ENCODE measurements at regions not wholly inside any gene's neighbourhood (a gene's known extent, or its start where the extent isn't known, plus 50 kb on each side); places are given as distances from the start of the nearest gene placed in this dataset.

DNA sequence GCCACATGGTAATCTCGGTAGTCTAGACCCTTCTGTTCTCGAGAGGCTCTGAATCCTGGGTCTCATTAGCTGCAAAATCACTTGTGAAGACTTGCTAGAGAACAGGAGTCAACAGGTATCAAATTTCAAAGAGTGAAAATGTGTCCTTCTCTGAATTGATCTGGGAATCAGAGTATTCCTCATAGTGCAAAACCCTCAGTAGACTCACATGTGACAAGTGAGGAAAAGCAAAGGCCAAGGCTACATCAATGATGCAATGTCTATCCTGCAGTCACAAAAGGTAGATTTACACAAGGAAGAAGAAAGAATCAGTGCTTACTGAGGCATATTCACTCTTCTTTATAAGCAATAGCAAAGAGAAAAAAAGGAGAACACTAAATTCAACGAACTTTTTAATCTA is 1220.0 kb upstream of the GJE1 start:
- TF ChIP-seq CTCF (conservative IDR thresholded peaks at IDR 0.05): no peak
- Histone ChIP-seq H3K9ac (ENCODE audit: extremely low read depth, low read length, poor library complexity, severe bottlenecking) (no peak overlapping the region), H3K4me3 (ENCODE audit: low read length) (no peak overlapping the region), H3K27me3 (ENCODE audit: control insufficient read depth, insufficient read depth, low read length, poor library complexity, severe bottlenecking) (no peaks in the 10 kb centered on the region), H3K27ac (ENCODE audit: low read depth, low read length) (no peak overlapping the region), H3K36me3 (ENCODE audit: control insufficient read depth, insufficient read depth, low read length) (no peaks in the 10 kb centered on the region), H3K9me3 (ENCODE audit: control insufficient read depth, low read length) (peaks cover 8% of the 10 kb centered on the region), H3K4me1 (ENCODE audit: control insufficient read depth, insufficient read depth, low read length) (no peaks in the 10 kb centered on the region)
- H3K4me1 Mint-ChIP-seq: no peaks in the 10 kb centered on the region
- WGBS, 2 experiments (ENCODE audit: insufficient coverage in 1 of 2, insufficient read length in 1 of 2): 89 to 93% methylated on average over 2 to 3 of the region's 3 CpGs
- H3K36me3 Mint-ChIP-seq (ENCODE audit: low read depth): no peaks in the 10 kb centered on the region
- H3K4me3 Mint-ChIP-seq: no peak overlapping the region
- no peak for DNase-seq
- H3K9me3 Mint-ChIP-seq: peaks cover 6% of the 10 kb centered on the region
- no peaks in the 10 kb centered on the region for H3K27me3 Mint-ChIP-seq (ENCODE audit: insufficient read depth)
- H3K27ac Mint-ChIP-seq: no peak overlapping the region

DNA sequence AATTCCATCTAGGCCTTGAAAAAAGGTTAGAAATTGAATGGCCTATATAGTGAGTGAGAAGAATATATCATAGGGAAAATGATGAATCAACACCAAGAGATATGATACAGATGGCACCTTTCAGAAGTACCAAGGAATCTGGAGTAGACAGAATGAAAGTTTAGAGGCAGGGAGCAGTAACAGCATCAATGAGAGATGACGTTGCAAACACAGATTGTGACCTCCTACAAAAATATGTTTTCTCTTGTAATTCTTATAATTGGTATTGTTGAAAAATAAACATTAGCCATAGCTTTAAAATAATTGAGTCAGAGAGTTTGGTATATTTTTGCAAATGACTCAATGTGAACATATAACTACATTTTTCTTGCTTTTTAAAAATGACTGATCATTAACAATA is 1223.1 kb upstream of the GJE1 start:
- 87% methylated on average over 1 of the region's 1 CpG; no CpG with 5 or more reads in 1 of the 2 experiments for WGBS, 2 experiments (ENCODE audit: insufficient coverage in 1 of 2, insufficient read length in 1 of 2)
- TF ChIP-seq CTCF (conservative IDR thresholded peaks at IDR 0.05): no peak
- H3K36me3 ChIP-seq (ENCODE audit: control insufficient read depth, insufficient read depth, low read length): no peaks in the 10 kb centered on the region
- H3K4me3 ChIP-seq (ENCODE audit: low read length): no peak overlapping the region
- no peaks in the 10 kb centered on the region for H3K27me3 Mint-ChIP-seq (ENCODE audit: insufficient read depth)
- no peak overlapping the region for H3K27ac ChIP-seq (ENCODE audit: low read depth, low read length)
- H3K4me1 Mint-ChIP-seq: no peaks in the 10 kb centered on the region
- H3K27me3 ChIP-seq (ENCODE audit: control insufficient read depth, insufficient read depth, low read length, poor library complexity, severe bottlenecking): no peaks in the 10 kb centered on the region
- no peak overlapping the region for H3K9ac ChIP-seq (ENCODE audit: extremely low read depth, low read length, poor library complexity, severe bottlenecking)
- no peak for DNase-seq
- no peak overlapping the region for H3K4me3 Mint-ChIP-seq
- no peak overlapping the region for H3K27ac Mint-ChIP-seq
- peaks cover 7% of the 10 kb centered on the region for H3K9me3 Mint-ChIP-seq
- no peaks in the 10 kb centered on the region for H3K36me3 Mint-ChIP-seq (ENCODE audit: low read depth)
- H3K9me3 ChIP-seq (ENCODE audit: control insufficient read depth, low read length): peaks cover 4% of the 10 kb centered on the region
- no peaks in the 10 kb centered on the region for H3K4me1 ChIP-seq (ENCODE audit: control insufficient read depth, insufficient read depth, low read length)

DNA sequence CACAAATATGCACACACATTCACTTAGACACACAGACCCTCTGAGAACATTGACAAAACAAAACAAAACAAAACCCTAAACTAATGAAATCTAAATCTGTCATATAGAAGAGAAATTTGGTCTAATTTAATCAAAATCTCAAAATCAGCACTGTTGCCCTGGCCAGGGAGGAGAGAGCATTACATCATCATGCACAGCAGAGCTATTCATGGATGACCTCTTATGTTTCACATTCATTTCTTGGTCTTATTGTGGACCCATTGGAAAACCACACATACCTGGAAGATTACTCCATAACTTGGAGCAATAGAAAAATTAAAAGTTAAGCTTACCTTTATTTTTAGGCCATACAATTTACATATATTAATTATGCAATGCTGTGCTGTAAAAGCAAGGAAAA is 1223.6 kb upstream of the GJE1 start:
- no peaks in the 10 kb centered on the region for H3K36me3 ChIP-seq (ENCODE audit: control insufficient read depth, insufficient read depth, low read length)
- no peak for DNase-seq
- H3K9ac ChIP-seq (ENCODE audit: extremely low read depth, low read length, poor library complexity, severe bottlenecking): no peak overlapping the region
- no peak for TF ChIP-seq CTCF (conservative IDR thresholded peaks at IDR 0.05)
- Mint-ChIP-seq H3K4me3 (no peak overlapping the region), H3K4me1 (no peaks in the 10 kb centered on the region), H3K9me3 (peaks cover 7% of the 10 kb centered on the region), H3K36me3 (ENCODE audit: low read depth) (no peaks in the 10 kb centered on the region), H3K27me3 (ENCODE audit: insufficient read depth) (no peaks in the 10 kb centered on the region), H3K27ac (no peak overlapping the region)
- no peaks in the 10 kb centered on the region for H3K27me3 ChIP-seq (ENCODE audit: control insufficient read depth, insufficient read depth, low read length, poor library complexity, severe bottlenecking)
- H3K27ac ChIP-seq (ENCODE audit: low read depth, low read length): no peak overlapping the region
- peaks cover 4% of the 10 kb centered on the region for H3K9me3 ChIP-seq (ENCODE audit: control insufficient read depth, low read length)
- H3K4me3 ChIP-seq (ENCODE audit: low read length): no peak overlapping the region
- no peaks in the 10 kb centered on the region for H3K4me1 ChIP-seq (ENCODE audit: control insufficient read depth, insufficient read depth, low read length)

All from endodermal cell (in vitro differentiated cells).